ENCODE measurements at regions not wholly inside any gene's neighbourhood (a gene's known extent, or its start where the extent isn't known, plus 50 kb on each side); places are given as distances from the start of the nearest gene placed in this dataset.

DNA sequence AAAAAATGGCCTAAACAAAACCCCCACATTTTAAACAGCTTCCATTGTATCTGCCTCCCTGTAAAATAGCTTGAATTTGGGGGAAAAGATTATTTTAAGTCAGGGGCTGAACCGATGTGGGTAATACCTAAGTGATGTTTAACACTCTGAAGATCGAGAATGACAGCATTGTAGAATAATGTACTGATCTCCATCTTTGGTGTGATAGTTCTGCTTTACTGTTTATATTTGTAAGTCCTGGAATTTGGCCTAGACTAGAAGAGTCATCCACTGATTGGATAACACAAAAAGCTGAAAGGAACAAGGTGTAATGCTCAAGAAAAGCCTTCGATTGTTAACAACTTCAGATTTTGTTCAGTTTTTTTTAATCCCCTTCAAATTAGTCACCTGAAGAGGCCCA lies 53.8 kb upstream of the CCDC68 start:
- TF ChIP-seq JUND (IDR thresholded peaks at IDR 0.05; ENCODE audit: low read depth), result no peak
- DNase-seq (ENCODE audit: low read depth in 1 of 2, low spot score in 1 of 2), result no peak
- in situ Hi-C loops (cut with HindIII; ENCODE audit: low pct_unique_long_range_greater_than_20kb, low sequenced_read_pairs), result no loop called here

DNA sequence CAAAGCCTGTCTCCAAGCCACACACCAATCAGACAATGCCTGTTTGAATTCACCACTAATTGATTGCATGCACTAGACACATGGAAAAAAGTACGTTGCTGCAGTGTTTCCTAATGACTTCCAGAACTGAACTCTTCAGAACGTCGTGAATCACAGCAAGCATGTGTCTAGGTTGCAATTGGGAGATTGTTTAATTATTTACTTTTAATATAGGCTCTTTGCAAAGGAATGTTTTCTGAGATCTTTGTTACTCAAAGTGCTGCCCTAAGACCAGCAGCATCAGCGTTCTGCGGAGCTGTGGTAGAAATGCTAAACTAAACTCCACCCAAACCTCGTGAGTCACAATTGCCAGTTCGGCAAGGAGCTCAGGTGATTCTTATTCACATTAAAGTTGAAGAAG lies 52.7 kb upstream of the CCDC68 start:
- DNase-seq (ENCODE audit: low read depth in 1 of 2, low spot score in 1 of 2), result no peak
- in situ Hi-C loops (cut with HindIII; ENCODE audit: low pct_unique_long_range_greater_than_20kb, low sequenced_read_pairs), result no loop called here
- TF ChIP-seq JUND (IDR thresholded peaks at IDR 0.05; ENCODE audit: low read depth), result no peak
